ENCODE measurements at regions not wholly inside any gene's neighbourhood (a gene's known extent, or its start where the extent isn't known, plus 50 kb on each side); places are given as distances from the start of the nearest gene placed in this dataset.

- TF ChIP-seq ZNF512 (tag; IDR thresholded peaks at IDR 0.05): no peak
- TF ChIP-seq SPI1 (IDR thresholded peaks at IDR 0.05; ENCODE audit: borderline replicate concordance, low read depth, low read length): no peak
- no peak for TF ChIP-seq CSDE1 (IDR thresholded peaks at IDR 0.05)
- TF ChIP-seq MEF2A (IDR thresholded peaks at IDR 0.05; ENCODE audit: control insufficient read depth, low read depth, low read length): no peak
- no peak for TF ChIP-seq GTF2F1 (IDR thresholded peaks at IDR 0.05; ENCODE audit: low read depth, low read length)
Measured at GRCh38 chr3:26193558-26193957, 403.7 kb downstream of the OXSM start (continued).

GRCh38 chr3:26196781-26197180 lies 406.9 kb downstream of the OXSM start:
- ATAC-seq (no peak), FAIRE-seq (no peak), DNase-seq (ENCODE audit: extremely low read depth in 1 of 4, low spot score in 3 of 4) (no peak)
- H3K27ac ChIP-seq (ENCODE audit: extremely low read depth, low read depth, low read length): no peak overlapping the region
- H3K4me1 ChIP-seq (replicated peaks in 1 of 2; ENCODE audit: control insufficient read depth in 2 of 2, insufficient read depth in 2 of 2, low read length in 2 of 2): no peaks in the 10 kb centered on the region
- in situ Hi-C loops (cut with MboI): no loop called here
- H2AFZ ChIP-seq (ENCODE audit: low read depth, low read length): no peak overlapping the region
- ChIA-PET POLR2A (no interaction called here), CTCF (ENCODE audit: low intra/inter-chr PET ratio) (no interaction called here)
- no peak overlapping the region for H3K4me2 ChIP-seq (ENCODE audit: insufficient read depth, low read length)
- H3K9me3 ChIP-seq (replicated peaks; ENCODE audit: control insufficient read depth, insufficient read depth, low read depth, low read length): no peaks in the 10 kb centered on the region; the same call in 1 of the 2 replicates
- no peaks in the 10 kb centered on the region for H3K9me1 ChIP-seq (ENCODE audit: control insufficient read depth, insufficient read depth, low read length)
- H4K20me1 ChIP-seq (replicated peaks; ENCODE audit: control insufficient read depth, insufficient read depth, low read length): no peaks in the 10 kb centered on the region
- TF ChIP-seq ZNF224 (CRISPR knock-in tag; IDR thresholded peaks at IDR 0.05) (no peak), ZNF778 (CRISPR knock-in tag; IDR thresholded peaks at IDR 0.05) (no peak)
- H3K27me3 ChIP-seq (ENCODE audit: control insufficient read depth in 2 of 2, insufficient read depth in 2 of 2, low read length in 2 of 2): no peaks in the 10 kb centered on the region
- no peak overlapping the region for H3K4me3 ChIP-seq
- H3K79me2 ChIP-seq (ENCODE audit: control insufficient read depth, insufficient read depth, low read length): no peaks in the 10 kb centered on the region
- no peak overlapping the region for H3K9ac ChIP-seq (ENCODE audit: insufficient read depth in 1 of 2, low read depth in 2 of 2, low read length in 2 of 2)
- intact Hi-C loops (cut with micrococcal nuclease): no loop called here
- BruUV-seq (replicated peaks): no TSS peak
- H3K36me3 ChIP-seq (ENCODE audit: control insufficient read depth, insufficient read depth, low read length): no peaks in the 10 kb centered on the region

Data from K562 (cell line).